ENCODE measurements at regions not wholly inside any gene's neighbourhood (a gene's known extent, or its start where the extent isn't known, plus 50 kb on each side); places are given as distances from the start of the nearest gene placed in this dataset.

GRCh38 chr10:93152136-93152535 is 78.4 kb downstream of the CYP26A1 start:
- no peaks in the 10 kb centered on the region for H3K36me3 Mint-ChIP-seq (ENCODE audit: low read depth)
- H3K4me3 Mint-ChIP-seq, result no peak overlapping the region
- H3K27ac Mint-ChIP-seq, result no peak overlapping the region

GRCh38 chr10:93154531-93154930 is 80.8 kb downstream of the CYP26A1 start:
- Mint-ChIP-seq H3K4me1 (no peaks in the 10 kb centered on the region), H3K27ac (no peak overlapping the region), H3K9me3 (peaks cover 42% of the 10 kb centered on the region), H3K4me3 (no peak overlapping the region), H3K36me3 (ENCODE audit: low read depth) (no peaks in the 10 kb centered on the region), H3K27me3 (ENCODE audit: low read depth) (peaks cover 6% of the 10 kb centered on the region)
- TF ChIP-seq CTCF (IDR thresholded peaks at IDR 0.05; ENCODE audit: unreplicated experiment in 3 of 3), result no peak

More at GRCh38 chr10:93152136-93152535, 78.4 kb downstream of the CYP26A1 start:
- peaks cover 6% of the 10 kb centered on the region for H3K27me3 Mint-ChIP-seq (ENCODE audit: low read depth)
- TF ChIP-seq CTCF (IDR thresholded peaks at IDR 0.05; ENCODE audit: unreplicated experiment in 3 of 3), result no peak
- peaks cover 12% of the 10 kb centered on the region for H3K4me1 Mint-ChIP-seq
- H3K9me3 Mint-ChIP-seq, result peaks cover 27% of the 10 kb centered on the region

GRCh38 chr10:93160140-93160539 is 86.4 kb downstream of the CYP26A1 start:
- H3K36me3 Mint-ChIP-seq (ENCODE audit: low read depth), result no peaks in the 10 kb centered on the region
- H3K4me1 Mint-ChIP-seq, result no peaks in the 10 kb centered on the region
- peaks cover 26% of the 10 kb centered on the region for H3K9me3 Mint-ChIP-seq
- no peak overlapping the region for H3K27ac Mint-ChIP-seq
- no peak overlapping the region for H3K4me3 Mint-ChIP-seq
- TF ChIP-seq CTCF (IDR thresholded peaks at IDR 0.05; ENCODE audit: unreplicated experiment in 3 of 3), result no peak
- H3K27me3 Mint-ChIP-seq (ENCODE audit: low read depth), result no peaks in the 10 kb centered on the region

- no peak for TF ChIP-seq CTCF (IDR thresholded peaks at IDR 0.05; ENCODE audit: unreplicated experiment in 3 of 3)
- no peaks in the 10 kb centered on the region for H3K36me3 Mint-ChIP-seq (ENCODE audit: low read depth)
- peaks cover 19% of the 10 kb centered on the region for H3K9me3 Mint-ChIP-seq
- H3K27ac Mint-ChIP-seq, result no peak overlapping the region
- H3K4me3 Mint-ChIP-seq, result no peak overlapping the region
- H3K4me1 Mint-ChIP-seq, result no peaks in the 10 kb centered on the region
- H3K27me3 Mint-ChIP-seq (ENCODE audit: low read depth), result no peaks in the 10 kb centered on the region
These were observed 87.1 kb downstream of the CYP26A1 start for GRCh38 chr10:93160829-93161228.

- Mint-ChIP-seq H3K27ac (no peak overlapping the region), H3K4me3 (no peak overlapping the region), H3K9me3 (peaks cover 12% of the 10 kb centered on the region), H3K27me3 (ENCODE audit: low read depth) (peaks cover 3% of the 10 kb centered on the region), H3K36me3 (ENCODE audit: low read depth) (peaks cover 13% of the 10 kb centered on the region), H3K4me1 (no peaks in the 10 kb centered on the region)
- TF ChIP-seq CTCF (IDR thresholded peaks at IDR 0.05; ENCODE audit: unreplicated experiment in 3 of 3), result no peak
These were observed 91.7 kb downstream of the CYP26A1 start for GRCh38 chr10:93165367-93165766.

GRCh38 chr10:93166134-93166533 is 92.4 kb downstream of the CYP26A1 start:
- peaks cover 3% of the 10 kb centered on the region for H3K27me3 Mint-ChIP-seq (ENCODE audit: low read depth)
- H3K4me3 Mint-ChIP-seq, result no peak overlapping the region
- peaks cover 15% of the 10 kb centered on the region for H3K36me3 Mint-ChIP-seq (ENCODE audit: low read depth)
- no peak overlapping the region for H3K27ac Mint-ChIP-seq
- TF ChIP-seq CTCF (IDR thresholded peaks at IDR 0.05; ENCODE audit: unreplicated experiment in 3 of 3), result no peak
- H3K9me3 Mint-ChIP-seq, result peaks cover 15% of the 10 kb centered on the region
- no peaks in the 10 kb centered on the region for H3K4me1 Mint-ChIP-seq

Data from nephron (organoid).